ENCODE measurements at regions not wholly inside any gene's neighbourhood (a gene's known extent, or its start where the extent isn't known, plus 50 kb on each side); places are given as distances from the start of the nearest gene placed in this dataset.

DNA sequence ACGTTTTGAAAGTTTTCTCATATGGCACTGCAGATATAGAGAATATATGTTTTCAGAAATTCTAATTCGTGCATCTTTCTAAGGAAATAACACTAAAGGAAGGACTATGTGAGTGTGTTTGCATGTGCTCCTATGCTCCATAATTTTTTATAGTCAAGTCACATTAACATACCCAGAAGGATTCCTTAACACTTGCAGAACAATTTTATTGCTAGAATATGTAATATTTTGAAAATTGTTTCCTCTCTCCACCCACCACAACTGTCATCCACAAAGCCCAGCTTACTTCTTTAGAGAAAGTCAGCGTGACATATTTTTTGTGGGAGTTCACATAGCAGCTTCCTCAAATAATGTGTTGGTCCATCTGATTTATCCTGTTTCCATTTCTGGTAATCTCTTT is 604.6 kb upstream of the MGAT4C start:
- Histone ChIP-seq H3K4me3 (replicated peaks; ENCODE audit: low read depth, low read length) (no peak overlapping the region), H3K27me3 (replicated peaks; ENCODE audit: control insufficient read depth, insufficient read depth, low read length) (no peaks in the 10 kb centered on the region), H3K36me3 (ENCODE audit: control insufficient read depth, insufficient read depth, low read length) (no peaks in the 10 kb centered on the region)
- DNase-seq (ENCODE audit: extremely low read depth, insufficient read length) = no peak
- TF ChIP-seq, protein P1, sequence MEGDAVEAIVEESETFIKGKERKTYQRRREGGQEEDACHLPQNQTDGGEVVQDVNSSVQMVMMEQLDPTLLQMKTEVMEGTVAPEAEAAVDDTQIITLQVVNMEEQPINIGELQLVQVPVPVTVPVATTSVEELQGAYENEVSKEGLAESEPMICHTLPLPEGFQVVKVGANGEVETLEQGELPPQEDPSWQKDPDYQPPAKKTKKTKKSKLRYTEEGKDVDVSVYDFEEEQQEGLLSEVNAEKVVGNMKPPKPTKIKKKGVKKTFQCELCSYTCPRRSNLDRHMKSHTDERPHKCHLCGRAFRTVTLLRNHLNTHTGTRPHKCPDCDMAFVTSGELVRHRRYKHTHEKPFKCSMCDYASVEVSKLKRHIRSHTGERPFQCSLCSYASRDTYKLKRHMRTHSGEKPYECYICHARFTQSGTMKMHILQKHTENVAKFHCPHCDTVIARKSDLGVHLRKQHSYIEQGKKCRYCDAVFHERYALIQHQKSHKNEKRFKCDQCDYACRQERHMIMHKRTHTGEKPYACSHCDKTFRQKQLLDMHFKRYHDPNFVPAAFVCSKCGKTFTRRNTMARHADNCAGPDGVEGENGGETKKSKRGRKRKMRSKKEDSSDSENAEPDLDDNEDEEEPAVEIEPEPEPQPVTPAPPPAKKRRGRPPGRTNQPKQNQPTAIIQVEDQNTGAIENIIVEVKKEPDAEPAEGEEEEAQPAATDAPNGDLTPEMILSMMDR (IDR thresholded peaks at IDR 0.05; ENCODE audit: insufficient read depth, low read length, poor library complexity, severe bottlenecking) = no peak

DNA sequence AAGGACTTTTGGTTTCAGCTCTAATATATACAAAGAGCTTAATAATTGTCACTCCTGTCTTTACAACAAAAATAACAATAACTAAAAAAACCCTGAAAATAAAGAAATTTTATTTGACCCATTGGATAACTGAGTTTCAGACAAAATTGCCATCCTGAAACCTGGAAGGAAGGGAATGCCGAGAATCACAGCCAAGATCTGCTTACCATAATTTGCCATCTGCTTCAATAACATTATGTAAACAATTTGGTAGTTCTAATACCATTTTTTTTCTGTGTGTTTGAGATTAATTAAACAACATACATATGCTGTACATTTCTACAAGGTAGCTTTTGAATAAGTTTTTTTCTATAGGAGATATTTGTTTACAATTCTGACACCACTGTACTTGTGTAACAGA is 596.3 kb upstream of the MGAT4C start:
- no peak for DNase-seq (ENCODE audit: extremely low read depth, insufficient read length)
- Histone ChIP-seq H3K27me3 (replicated peaks; ENCODE audit: control insufficient read depth, insufficient read depth, low read length) (no peaks in the 10 kb centered on the region), H3K36me3 (ENCODE audit: control insufficient read depth, insufficient read depth, low read length) (no peaks in the 10 kb centered on the region), H3K4me3 (replicated peaks; ENCODE audit: low read depth, low read length) (no peak overlapping the region)
- TF ChIP-seq, protein P1 (IDR thresholded peaks at IDR 0.05; ENCODE audit: insufficient read depth, low read length, poor library complexity, severe bottlenecking) = no peak

DNA sequence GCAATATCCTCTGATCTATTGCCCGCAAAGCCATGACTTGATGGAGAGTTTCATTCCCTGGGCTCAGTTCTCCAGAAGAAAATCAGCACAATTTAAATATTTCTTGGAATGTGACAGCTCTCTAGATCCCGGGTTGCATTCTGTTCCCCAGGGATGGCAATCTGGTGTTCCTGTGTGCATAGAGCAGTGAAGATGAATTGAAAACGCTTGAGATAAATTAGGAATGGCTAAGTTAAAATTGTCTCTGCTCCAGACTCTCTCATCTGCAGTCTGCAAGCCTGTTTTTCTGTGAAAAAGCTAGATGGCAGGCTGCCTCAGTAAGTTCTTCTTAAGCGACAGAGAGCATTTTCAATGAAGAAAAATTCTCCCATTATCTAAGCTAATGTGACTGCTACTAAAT is 582.5 kb upstream of the MGAT4C start:
- Histone ChIP-seq H3K36me3 (ENCODE audit: control insufficient read depth, insufficient read depth, low read length) (no peaks in the 10 kb centered on the region), H3K27me3 (replicated peaks; ENCODE audit: control insufficient read depth, insufficient read depth, low read length) (no peaks in the 10 kb centered on the region), H3K4me3 (replicated peaks; ENCODE audit: low read depth, low read length) (no peak overlapping the region)
- TF ChIP-seq, protein P1 (IDR thresholded peaks at IDR 0.05; ENCODE audit: insufficient read depth, low read length, poor library complexity, severe bottlenecking) = no peak
- DNase-seq (ENCODE audit: extremely low read depth, insufficient read length) = no peak

DNA sequence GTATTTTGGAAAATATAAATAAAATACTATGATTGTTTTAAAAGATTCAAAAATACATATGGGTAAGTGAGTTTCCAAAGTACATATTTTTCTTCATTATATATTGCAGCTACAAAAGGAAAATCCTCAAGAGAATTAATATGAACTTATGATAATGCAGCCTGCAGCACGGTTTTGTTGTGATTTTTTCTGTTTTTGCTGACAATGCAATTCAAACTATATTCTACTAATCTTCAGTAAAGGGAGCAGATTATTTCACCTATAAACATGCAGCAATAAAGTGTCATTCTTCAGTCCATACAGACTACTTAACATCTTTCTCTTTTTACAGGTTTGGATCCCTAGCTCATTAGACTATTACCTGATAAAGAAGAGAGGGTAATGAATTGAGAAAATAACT is 582.1 kb upstream of the MGAT4C start:
- no peak overlapping the region for H3K4me3 ChIP-seq (replicated peaks; ENCODE audit: low read depth, low read length)
- no peaks in the 10 kb centered on the region for H3K36me3 ChIP-seq (ENCODE audit: control insufficient read depth, insufficient read depth, low read length)
- H3K27me3 ChIP-seq (replicated peaks; ENCODE audit: control insufficient read depth, insufficient read depth, low read length) = no peaks in the 10 kb centered on the region
- DNase-seq (ENCODE audit: extremely low read depth, insufficient read length) = no peak
- TF ChIP-seq, protein P1 (IDR thresholded peaks at IDR 0.05; ENCODE audit: insufficient read depth, low read length, poor library complexity, severe bottlenecking) = no peak

DNA sequence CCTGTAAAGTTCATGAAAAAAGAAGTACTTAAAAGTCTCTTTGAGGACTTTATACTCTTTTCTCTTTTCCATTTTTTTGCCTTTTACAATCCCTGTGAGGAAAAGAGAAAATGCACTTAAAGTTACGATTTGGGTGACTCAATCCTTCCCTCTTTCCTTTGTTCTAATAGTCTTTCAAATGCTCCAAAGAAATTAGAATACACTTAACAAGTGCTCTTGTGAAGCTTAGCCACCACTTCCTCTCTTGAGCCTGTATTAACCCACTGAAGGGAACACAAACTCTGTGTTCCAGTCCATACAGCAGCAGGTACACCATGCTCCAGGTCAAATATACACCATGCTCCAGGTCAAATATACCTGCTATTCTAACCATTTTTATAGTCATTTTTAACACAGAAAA is 581.1 kb upstream of the MGAT4C start:
- Histone ChIP-seq H3K4me3 (replicated peaks; ENCODE audit: low read depth, low read length) (no peak overlapping the region), H3K27me3 (replicated peaks; ENCODE audit: control insufficient read depth, insufficient read depth, low read length) (no peaks in the 10 kb centered on the region), H3K36me3 (ENCODE audit: control insufficient read depth, insufficient read depth, low read length) (no peaks in the 10 kb centered on the region)
- TF ChIP-seq, protein P1 (IDR thresholded peaks at IDR 0.05; ENCODE audit: insufficient read depth, low read length, poor library complexity, severe bottlenecking) = no peak
- DNase-seq (ENCODE audit: extremely low read depth, insufficient read length) = no peak

DNA sequence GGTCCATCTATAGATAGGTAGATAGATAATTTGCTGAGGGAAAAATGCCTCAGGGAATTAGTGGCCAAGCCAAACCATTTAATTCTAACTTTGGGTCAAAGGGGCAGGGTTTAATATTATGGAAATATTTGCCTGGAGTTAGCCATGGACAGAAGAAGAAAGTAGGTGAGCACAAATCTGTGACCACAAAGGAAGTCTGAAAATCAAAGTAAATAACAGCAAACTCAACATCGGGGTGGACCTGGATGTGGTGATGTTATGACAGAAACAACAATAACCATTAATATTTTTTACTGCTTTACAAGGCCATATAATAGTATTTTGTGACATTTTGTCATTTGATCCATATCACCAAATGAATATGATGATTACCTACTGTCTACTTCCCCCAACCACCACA is 578.0 kb upstream of the MGAT4C start:
- DNase-seq (ENCODE audit: extremely low read depth, insufficient read length) = no peak
- TF ChIP-seq, protein P1 (IDR thresholded peaks at IDR 0.05; ENCODE audit: insufficient read depth, low read length, poor library complexity, severe bottlenecking) = no peak
- Histone ChIP-seq H3K4me3 (replicated peaks; ENCODE audit: low read depth, low read length) (no peak overlapping the region), H3K27me3 (replicated peaks; ENCODE audit: control insufficient read depth, insufficient read depth, low read length) (no peaks in the 10 kb centered on the region), H3K36me3 (ENCODE audit: control insufficient read depth, insufficient read depth, low read length) (no peaks in the 10 kb centered on the region)
